BJ (cell line): ENCODE measurements at regions not wholly inside any gene's neighbourhood (a gene's known extent, or its start where the extent isn't known, plus 50 kb on each side); places are given as distances from the start of the nearest gene placed in this dataset.

Experiments used
- CTCF ChIA-PET: fragments of 350-600 bp; formaldehyde crosslinking; extraction: SDS; loops from one replicate; lab custom pipeline; 2021; ENCODE audit warnings: antibody characterized with exemption, inconsistent platforms; lab: Yijun Ruan, JAX
- POLR2A ChIA-PET: fragments of 300-600 bp; sonication (Branson Sonifier 250); formaldehyde crosslinking; extraction: SDS; loops from one replicate; lab custom pipeline; 2021; ENCODE audit warnings: antibody characterized with exemption; lab: Charles Lee
- DNase-seq: peaks from one replicate; pipeline ENCODE4 v3.0.0-alpha.2; 2011; ENCODE audit warnings: low read depth
- H3K27me3 ChIP-seq: 2 replicates; pipeline ENCODE4 v1.6.0; 2011; ENCODE audit warnings: low read length; ENCODE audit not compliant: control insufficient read depth, insufficient read depth
- H3K36me3 ChIP-seq: 2 replicates; pipeline ENCODE4 v1.5.1; 2011; ENCODE audit warnings: low read length; ENCODE audit not compliant: control insufficient read depth, insufficient read depth
- H3K4me3 ChIP-seq: 2 replicates; pipeline ENCODE4 v1.5.1; 2011; ENCODE audit warnings: low read depth, mild to moderate bottlenecking, control low read depth, low read length
- CTCF ChIP-seq: IDR thresholded peaks from 2 replicates; pipeline ENCODE4 v1.5.1; 2011; ENCODE audit warnings: low read depth, mild to moderate bottlenecking, control low read depth, inconsistent platforms, low read length, moderate library complexity; ENCODE audit not compliant: insufficient read depth

DNA sequence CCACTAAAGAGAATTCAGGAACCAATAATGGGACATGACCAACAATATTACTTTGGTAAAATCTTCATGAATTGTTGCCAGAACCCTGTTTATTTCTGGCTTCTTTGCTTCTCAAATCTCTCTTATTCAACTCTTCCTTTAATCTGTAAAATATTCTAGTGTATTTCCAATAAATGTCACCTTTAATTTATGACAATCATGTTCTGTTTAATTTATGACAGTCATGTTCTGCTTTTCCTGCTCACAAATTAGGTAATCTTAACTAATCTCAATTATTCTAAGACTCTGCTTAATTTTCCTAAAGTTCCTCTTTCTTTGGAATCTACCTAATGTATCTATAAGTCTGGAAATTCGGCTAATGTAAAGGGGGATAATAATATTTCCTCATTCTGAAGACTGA is 847.6 kb upstream of the KLHL1 start:
- H3K4me3 ChIP-seq: no peak overlapping the region
- H3K27me3 ChIP-seq: no peaks in the 10 kb centered on the region
- TF ChIP-seq CTCF: no peak
- ChIA-PET CTCF (no interaction called here), POLR2A (no interaction called here)
- no peak for DNase-seq
- H3K36me3 ChIP-seq: no peaks in the 10 kb centered on the region

DNA sequence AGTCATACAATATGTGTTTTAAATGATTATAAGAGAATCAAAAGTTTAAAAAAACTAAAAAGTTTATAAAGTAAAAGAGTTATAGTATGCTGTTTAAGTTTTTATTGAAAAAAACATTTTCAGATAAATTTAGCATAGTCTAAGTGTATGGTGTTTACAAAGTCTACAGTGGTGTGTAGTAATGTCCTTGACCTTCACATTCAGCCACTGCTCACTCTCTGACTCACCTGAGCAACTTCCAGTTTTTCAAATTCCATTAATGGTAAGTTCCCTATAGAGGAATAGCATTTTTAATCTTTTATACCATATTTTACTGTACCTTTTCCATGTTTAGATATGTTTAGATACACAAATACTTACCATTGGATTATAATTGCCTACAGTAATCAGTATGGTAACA is 842.4 kb upstream of the KLHL1 start:
- H3K36me3 ChIP-seq: no peaks in the 10 kb centered on the region
- CTCF ChIA-PET: no interaction called here
- no peak for TF ChIP-seq CTCF
- H3K4me3 ChIP-seq: no peak overlapping the region
- no peak for DNase-seq
- H3K27me3 ChIP-seq: no peaks in the 10 kb centered on the region
- POLR2A ChIA-PET: no interaction called here

DNA sequence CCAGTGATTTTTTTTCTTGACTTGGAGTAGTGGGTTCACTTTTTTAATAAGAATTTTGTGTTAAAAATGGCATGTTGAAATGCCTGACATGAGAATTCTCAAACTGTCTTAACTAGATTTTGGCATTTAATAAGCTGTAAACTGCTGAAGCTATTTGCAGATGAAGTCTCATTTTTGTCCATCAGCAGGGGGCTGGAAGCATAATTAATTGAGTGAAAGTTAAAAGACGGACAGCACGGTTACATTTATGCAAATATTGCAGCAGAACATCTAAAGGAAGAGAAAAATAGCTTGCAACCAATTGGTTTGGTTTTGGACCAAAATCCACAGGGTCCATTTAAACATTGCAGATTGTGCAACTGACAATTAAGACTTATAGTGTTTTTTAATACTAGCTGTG is 837.3 kb upstream of the KLHL1 start:
- ChIA-PET CTCF (no interaction called here), POLR2A (no interaction called here)
- H3K27me3 ChIP-seq: no peaks in the 10 kb centered on the region
- TF ChIP-seq CTCF: no peak
- DNase-seq: no peak
- H3K36me3 ChIP-seq: no peaks in the 10 kb centered on the region
- H3K4me3 ChIP-seq: no peak overlapping the region

- Histone ChIP-seq H3K4me3 (no peak overlapping the region), H3K27me3 (no peaks in the 10 kb centered on the region), H3K36me3 (no peaks in the 10 kb centered on the region)
- POLR2A ChIA-PET: no interaction called here
- TF ChIP-seq CTCF: no peak
- CTCF ChIA-PET: no interaction called here
- DNase-seq: no peak
Observed at GRCh38 chr13:70941454-70941853, 833.2 kb upstream of the KLHL1 start.

DNA sequence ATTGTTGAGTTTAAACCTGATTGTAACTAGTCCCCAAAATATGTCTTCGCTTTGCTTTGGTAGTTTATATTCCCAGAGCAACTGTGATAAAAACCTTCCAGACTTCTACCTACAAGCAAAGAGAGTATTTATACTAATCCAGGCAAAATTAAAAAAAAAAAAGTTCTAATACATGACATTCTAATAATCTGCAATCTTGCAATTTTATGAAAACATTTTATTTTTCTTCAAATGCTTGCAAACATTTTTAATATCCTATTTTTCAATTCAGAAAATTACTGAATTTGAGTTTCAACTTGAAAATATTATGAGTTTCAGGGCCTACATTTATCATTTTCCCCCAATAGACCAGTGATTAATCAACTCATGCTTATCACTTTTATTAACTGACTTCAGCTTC is 830.2 kb upstream of the KLHL1 start:
- no peak overlapping the region for H3K4me3 ChIP-seq
- DNase-seq: no peak
- H3K27me3 ChIP-seq: no peaks in the 10 kb centered on the region
- CTCF ChIA-PET: no interaction called here
- no peak for TF ChIP-seq CTCF
- no peaks in the 10 kb centered on the region for H3K36me3 ChIP-seq
- POLR2A ChIA-PET: no interaction called here
